GM13976 (cell line): ENCODE measurements at regions not wholly inside any gene's neighbourhood (a gene's known extent, or its start where the extent isn't known, plus 50 kb on each side); places are given as distances from the start of the nearest gene placed in this dataset.

Experiments
- DNase-seq: peaks from one replicate; pipeline ENCODE4 v3.0.0; 2012; ENCODE audit warnings: low spot score
- in situ Hi-C: fragments of 300-500 bp; cut with MboI; formaldehyde crosslinking; loops from one replicate; pipeline ENCODE4 v1.12.0; 2022; ENCODE audit warnings: low sequenced_read_pairs, mixed read lengths, inconsistent platforms; ENCODE audit not compliant: unreplicated experiment
- TF ChIP-seq, protein P1 (sequence below): IDR thresholded peaks from 2 replicates; pipeline ENCODE4 v1.5.1; 2012; ENCODE audit warnings: borderline replicate concordance, mild to moderate bottlenecking; ENCODE audit not compliant: insufficient read depth; ENCODE audit errors: extremely low read depth, missing control alignments, control extremely low read depth

DNA sequence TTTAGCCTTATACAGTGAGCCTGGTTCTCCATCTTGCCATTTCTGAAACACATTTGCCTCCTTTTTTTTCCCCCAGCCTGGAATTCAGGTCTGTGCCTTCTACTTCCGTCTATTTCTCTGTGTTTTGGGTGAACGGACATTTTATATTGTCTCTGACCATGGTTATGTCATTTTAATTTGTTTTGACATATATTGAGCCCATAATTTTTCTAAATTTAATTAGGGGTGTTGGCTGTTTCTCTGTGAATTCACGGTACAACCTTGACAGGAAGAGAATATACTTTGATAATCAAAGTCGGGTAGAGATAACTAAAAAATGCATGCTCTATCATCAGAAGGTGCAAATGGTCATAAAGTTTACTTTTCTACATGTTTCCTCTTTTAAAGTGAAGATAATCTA, 361.4 kb downstream of the VGLL3 start:
- DNase-seq: no peak
- TF ChIP-seq, protein P1, sequence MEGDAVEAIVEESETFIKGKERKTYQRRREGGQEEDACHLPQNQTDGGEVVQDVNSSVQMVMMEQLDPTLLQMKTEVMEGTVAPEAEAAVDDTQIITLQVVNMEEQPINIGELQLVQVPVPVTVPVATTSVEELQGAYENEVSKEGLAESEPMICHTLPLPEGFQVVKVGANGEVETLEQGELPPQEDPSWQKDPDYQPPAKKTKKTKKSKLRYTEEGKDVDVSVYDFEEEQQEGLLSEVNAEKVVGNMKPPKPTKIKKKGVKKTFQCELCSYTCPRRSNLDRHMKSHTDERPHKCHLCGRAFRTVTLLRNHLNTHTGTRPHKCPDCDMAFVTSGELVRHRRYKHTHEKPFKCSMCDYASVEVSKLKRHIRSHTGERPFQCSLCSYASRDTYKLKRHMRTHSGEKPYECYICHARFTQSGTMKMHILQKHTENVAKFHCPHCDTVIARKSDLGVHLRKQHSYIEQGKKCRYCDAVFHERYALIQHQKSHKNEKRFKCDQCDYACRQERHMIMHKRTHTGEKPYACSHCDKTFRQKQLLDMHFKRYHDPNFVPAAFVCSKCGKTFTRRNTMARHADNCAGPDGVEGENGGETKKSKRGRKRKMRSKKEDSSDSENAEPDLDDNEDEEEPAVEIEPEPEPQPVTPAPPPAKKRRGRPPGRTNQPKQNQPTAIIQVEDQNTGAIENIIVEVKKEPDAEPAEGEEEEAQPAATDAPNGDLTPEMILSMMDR: no peak
- in situ Hi-C loops: no loop called here

DNA sequence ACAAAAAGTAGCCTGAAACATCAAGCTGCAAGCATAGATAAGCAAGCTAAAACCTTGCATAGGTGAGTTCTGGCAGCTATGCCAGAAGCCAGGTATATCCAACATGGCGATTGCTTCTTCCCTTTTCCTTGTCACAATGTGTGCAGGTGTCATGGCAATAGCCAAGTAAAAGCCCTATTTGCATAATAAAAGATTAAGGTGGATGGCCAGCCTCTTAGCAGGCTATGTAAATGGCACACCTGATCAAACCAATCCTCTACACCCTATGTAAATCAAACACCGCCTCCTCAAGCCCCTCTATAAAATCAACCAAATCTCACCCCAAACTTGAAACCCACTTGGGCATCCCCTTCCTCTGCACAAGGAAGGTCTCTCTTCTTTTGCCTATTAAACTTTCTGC, 366.8 kb downstream of the VGLL3 start:
- in situ Hi-C loops: no loop called here
- TF ChIP-seq, protein P1: no peak
- DNase-seq: no peak

DNA sequence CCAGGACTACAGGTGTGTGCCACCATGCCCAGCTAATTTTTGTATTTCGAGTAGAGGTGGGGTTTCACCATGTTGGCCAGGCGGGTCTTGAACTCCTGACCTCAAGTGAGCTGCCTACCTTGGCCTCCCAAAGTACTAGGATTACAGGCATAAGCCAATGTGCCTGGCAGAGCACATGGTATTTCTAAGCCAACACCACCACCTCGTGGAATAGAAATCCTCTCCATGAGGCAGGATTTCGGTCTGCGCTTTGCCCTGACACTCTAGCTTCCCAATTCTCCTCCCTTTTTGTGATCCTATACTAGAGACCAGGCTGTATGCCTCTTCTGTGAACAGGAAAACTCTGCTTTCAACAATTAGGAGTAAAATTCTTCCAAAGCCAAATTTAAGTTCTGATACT, 372.2 kb downstream of the VGLL3 start:
- TF ChIP-seq, protein P1: no peak
- in situ Hi-C loops: no loop called here
- DNase-seq: no peak

DNA sequence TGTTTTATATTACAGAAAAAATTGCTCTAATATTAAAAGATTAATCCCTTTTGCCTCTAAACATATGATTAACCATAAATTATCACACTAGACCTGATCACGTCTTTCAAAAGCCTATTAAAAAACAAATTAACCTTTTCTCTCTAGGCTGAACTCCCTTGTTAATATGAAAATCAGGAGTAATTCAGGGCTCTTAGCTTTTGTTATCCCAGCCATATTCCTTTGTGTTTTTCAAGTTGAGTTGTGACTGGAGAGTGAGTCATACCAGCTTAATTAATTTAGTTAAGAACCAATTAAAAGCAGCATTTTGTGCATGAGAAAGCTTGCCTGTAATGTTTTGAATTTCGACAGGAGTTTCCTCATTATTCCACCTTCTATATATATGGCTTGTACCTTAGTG, 385.8 kb downstream of the VGLL3 start:
- TF ChIP-seq, protein P1: no peak
- no peak for DNase-seq
- in situ Hi-C loops: no loop called here

DNA sequence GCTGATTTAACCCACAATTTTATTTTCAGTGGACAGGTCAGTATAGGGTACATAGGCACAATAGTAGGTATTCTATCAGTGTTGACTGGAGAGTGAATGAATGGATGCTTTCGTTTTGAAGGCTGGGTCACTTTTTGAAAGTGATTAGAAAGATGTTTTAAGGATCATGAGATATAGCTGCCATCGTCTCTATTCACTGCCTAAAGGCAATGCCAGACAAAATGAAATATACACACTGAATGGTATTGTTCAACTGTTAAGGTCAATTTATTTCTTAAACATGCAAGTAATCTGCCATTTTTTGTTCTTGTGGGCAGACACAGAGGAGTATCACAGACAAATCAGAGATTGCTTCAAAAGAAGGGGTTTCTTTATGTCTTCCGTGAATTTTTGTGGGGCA, 395.3 kb downstream of the VGLL3 start:
- in situ Hi-C loops: no loop called here
- no peak for DNase-seq
- TF ChIP-seq, protein P1: no peak

DNA sequence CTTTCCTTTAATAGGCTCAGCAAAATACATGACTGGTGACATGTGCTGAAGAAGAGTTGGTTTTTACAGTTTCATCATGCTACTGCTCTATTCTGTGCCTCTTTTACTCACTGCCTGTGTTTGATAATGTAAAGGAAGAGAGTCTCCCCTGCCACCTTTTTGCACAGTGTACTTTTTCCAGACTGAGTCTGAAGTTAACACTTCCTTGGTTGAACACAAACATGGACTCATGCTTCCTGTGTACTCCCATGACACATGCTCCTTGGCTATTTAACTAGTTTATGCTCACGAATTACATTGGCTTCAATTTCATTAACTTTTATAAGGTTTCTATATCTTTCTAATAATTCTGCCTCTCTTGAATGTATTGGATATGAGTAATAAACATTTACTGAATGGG, 396.1 kb downstream of the VGLL3 start:
- DNase-seq: no peak
- TF ChIP-seq, protein P1: no peak
- in situ Hi-C loops: no loop called here

DNA sequence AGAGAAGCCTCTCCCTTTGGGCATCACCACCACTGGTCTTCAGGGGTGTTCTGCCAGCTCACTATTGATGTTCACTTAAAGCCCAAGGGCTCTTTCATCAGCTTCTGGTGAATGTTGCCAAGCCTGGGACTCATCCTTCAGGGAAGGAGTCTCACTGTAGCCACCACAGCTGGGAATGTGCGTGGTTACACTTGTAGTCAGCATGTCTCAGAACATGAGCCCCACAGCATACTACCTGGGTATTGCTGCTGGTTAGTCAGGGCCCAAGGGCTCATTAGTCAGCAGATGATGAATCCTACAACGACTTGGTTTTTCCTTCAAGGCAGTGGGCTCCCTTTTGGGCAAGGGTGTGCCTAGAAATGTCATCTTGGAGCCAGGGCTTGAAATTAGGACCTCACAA, 412.9 kb downstream of the VGLL3 start:
- no peak for DNase-seq
- TF ChIP-seq, protein P1: no peak
- in situ Hi-C loops: no loop called here
